GM21619 (cell line): ENCODE measurements at regions not wholly inside any gene's neighbourhood (a gene's known extent, or its start where the extent isn't known, plus 50 kb on each side); places are given as distances from the start of the nearest gene placed in this dataset.

ENCODE experiments used
- ATAC-seq: cut with Tn5 transposase; IDR thresholded peaks from one replicate; pipeline ENCODE4 v1.9.1; 2021; ENCODE audit not compliant: unreplicated experiment

- ATAC-seq = no peak
Measured at GRCh38 chr4:122555216-122555615, 65.7 kb downstream of the IL21 start.

- no peak for ATAC-seq
Measured at GRCh38 chr4:122553432-122553831, 67.4 kb downstream of the IL21 start.

GRCh38 chr4:122552898-122553297 lies 68.0 kb downstream of the IL21 start:
- no peak for ATAC-seq

GRCh38 chr4:122548886-122549630 lies 71.8 kb downstream of the IL21 start:
- no peak for ATAC-seq

- ATAC-seq = no peak
Measured at GRCh38 chr4:122548452-122548851, 72.4 kb downstream of the IL21 start.

- ATAC-seq = peak; percentile 93
Measured at GRCh38 chr4:122542411-122543236, 78.2 kb downstream of the IL21 start.

- no peak for ATAC-seq
Measured at GRCh38 chr4:122541996-122542395, 78.9 kb downstream of the IL21 start.

- ATAC-seq = no peak
Measured at GRCh38 chr4:122540838-122541237, 80.0 kb downstream of the IL21 start.

- no peak for ATAC-seq
Measured at GRCh38 chr4:122539861-122540465, 80.9 kb downstream of the IL21 start.

- no peak for ATAC-seq
Measured at GRCh38 chr4:122537388-122538135, 81.0 kb upstream of the IL2 start.

- no peak for ATAC-seq
Measured at GRCh38 chr4:122536001-122536400, 79.5 kb upstream of the IL2 start.

GRCh38 chr4:122534776-122535175 lies 78.3 kb upstream of the IL2 start:
- ATAC-seq = no peak

GRCh38 chr4:122533841-122534240 lies 77.3 kb upstream of the IL2 start:
- no peak for ATAC-seq

- no peak for ATAC-seq
Measured at GRCh38 chr4:122532766-122533165, 76.2 kb upstream of the IL2 start.

GRCh38 chr4:122531514-122531913 lies 75.0 kb upstream of the IL2 start:
- no peak for ATAC-seq

GRCh38 chr4:122531038-122531437 lies 74.5 kb upstream of the IL2 start:
- no peak for ATAC-seq

GRCh38 chr4:122528879-122529278 lies 72.4 kb upstream of the IL2 start:
- no peak for ATAC-seq

- no peak for ATAC-seq
Measured at GRCh38 chr4:122525865-122526264, 69.3 kb upstream of the IL2 start.

GRCh38 chr4:122524176-122524575 lies 67.7 kb upstream of the IL2 start:
- no peak for ATAC-seq

- ATAC-seq = no peak
Measured at GRCh38 chr4:122522944-122523343, 66.4 kb upstream of the IL2 start.

- ATAC-seq = no peak
Measured at GRCh38 chr4:122517345-122517744, 60.8 kb upstream of the IL2 start.
